HG03103 (cell line): ENCODE measurements at regions not wholly inside any gene's neighbourhood (a gene's known extent, or its start where the extent isn't known, plus 50 kb on each side); places are given as distances from the start of the nearest gene placed in this dataset.

Source experiments
- ATAC-seq: cut with Tn5 transposase; IDR thresholded peaks from one replicate; pipeline ENCODE4 v1.9.1; 2021; ENCODE audit warnings: low read depth; ENCODE audit not compliant: unreplicated experiment

DNA sequence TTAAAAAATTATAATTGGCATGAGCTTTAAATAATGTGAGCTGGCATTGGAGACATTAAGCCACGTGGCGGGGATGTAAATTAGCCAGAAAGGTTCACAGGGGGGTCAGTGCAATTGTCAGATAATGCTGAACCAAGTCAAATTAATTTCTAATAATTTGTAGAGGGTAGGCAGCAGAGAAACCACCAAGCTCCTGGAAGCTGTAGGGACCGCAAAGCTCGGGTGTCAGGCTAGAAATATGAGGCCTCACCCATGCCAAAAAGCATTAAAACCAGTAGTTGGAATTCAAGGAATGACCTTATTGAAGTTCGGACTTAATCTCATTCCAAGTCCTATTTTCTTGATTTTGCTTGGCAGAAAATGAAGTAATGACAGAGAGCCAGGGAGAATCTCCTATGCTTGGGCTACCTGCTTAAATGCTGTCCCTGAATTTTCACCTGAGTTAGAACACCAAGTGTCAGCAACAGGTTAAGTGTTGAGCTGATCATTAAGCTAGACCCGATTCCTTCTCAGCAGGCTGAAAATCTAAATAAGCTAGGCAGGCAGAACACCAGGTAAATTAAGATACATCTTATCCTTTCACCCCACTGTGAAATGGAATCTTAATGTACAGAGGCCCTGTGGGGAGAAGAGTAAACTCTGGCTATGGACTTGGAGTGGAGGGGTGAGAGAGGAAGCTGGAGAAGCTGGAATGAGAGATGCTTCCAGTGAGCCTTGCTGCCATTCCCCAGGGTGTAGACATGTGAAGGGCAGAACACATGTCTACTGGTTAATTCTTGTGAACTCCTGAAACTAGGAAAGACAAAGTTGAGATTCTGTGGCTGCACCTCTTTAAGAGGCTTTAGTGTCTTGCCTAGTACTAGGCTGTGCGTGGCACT, 520.0 kb downstream of the SLC4A3 start:
- no peak for ATAC-seq

- no peak for ATAC-seq
Observed at GRCh38 chr2:220148471-220149248, 521.2 kb downstream of the SLC4A3 start.

- no peak for ATAC-seq
Observed at GRCh38 chr2:220151341-220151740, 523.9 kb downstream of the SLC4A3 start.

DNA sequence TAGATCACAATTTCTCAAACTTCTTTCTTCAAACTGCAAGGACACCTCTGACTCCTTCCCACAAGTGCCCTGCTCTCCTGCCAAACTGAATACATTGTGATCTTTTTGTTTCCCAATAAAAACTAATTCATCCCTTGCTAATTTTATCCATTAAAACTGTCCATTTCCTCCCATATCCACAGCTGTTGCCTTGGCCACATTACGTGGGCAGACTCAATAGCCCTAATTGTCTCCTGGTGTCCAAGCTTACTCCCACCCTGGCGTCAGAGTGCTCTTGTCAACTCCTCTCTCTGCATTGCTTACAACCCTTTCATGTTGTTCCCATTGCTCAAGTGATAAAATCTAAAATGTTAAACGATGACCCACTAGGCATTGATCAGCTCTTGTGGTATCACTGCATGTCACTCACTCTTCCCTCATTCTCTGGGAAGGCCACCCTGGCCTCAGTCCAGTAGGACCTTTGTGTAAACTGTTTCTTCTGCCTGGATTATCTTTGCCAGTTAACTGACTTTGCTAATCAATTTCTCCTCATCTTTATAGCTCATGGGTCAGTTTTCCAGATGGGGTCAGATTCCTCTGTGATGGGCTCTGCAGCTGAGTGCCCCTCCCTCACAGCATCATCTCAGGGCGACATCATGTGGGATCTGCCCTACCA, 525.0 kb downstream of the SLC4A3 start:
- no peak for ATAC-seq

DNA sequence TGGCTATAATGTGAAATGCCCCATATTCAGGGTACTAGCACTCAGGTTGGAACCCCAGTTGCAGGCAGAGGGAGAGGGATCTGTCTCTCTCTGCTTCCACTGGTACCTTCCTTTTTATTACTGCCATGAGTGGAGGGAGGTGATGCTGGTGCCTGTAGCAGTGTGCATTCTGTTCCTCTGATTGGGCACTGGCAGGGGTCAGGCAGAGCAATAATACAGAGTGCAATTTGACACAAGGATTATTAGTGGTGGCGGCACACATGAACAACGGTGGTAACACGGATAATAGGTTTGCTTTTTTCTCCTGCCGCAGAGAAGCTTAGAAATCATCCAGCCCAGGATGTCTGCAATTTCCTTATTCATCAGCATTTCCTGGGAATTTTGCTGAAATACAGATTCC, 525.7 kb downstream of the SLC4A3 start:
- ATAC-seq: no peak

- no peak for ATAC-seq
Observed at GRCh38 chr2:220154304-220154703, 526.9 kb downstream of the SLC4A3 start.

DNA sequence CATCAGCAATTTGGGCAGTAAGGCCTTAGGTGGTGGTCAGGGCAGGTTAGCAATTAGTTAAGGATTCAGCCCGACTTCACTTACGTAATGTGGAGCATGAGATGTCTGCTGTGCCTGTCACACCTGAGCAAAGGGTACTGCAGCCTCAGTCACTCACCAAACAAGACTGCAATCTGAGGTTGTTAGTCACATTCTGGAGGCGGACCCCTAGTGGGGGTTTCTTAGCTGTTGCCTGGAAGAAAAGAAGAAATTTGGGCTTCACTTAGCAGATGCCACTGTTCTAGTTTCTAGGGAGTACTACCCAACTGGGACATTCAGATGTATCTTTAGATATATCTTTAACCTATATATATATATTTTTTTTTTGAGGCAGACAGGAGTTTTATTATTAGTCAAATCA, 529.9 kb downstream of the SLC4A3 start:
- ATAC-seq: no peak

DNA sequence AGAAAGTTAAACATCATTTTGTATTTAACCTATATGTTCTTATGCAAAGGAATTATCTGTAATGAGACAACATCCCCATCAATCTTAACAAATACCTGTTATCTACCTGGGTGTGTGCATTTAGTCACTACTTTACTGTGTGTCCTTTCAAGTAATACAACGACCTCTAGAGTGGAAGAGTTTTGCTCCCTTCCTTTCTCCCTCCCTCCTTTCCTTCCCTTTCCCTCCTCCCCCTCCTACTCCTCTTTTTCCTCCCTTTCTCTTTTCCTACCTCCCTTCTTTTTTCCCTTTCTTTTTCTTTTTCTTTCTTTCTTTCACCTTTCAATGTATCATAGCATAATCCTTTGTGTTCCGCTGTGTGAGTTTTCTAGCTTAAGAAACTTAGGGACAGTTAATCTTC, 532.3 kb downstream of the SLC4A3 start:
- ATAC-seq: no peak

DNA sequence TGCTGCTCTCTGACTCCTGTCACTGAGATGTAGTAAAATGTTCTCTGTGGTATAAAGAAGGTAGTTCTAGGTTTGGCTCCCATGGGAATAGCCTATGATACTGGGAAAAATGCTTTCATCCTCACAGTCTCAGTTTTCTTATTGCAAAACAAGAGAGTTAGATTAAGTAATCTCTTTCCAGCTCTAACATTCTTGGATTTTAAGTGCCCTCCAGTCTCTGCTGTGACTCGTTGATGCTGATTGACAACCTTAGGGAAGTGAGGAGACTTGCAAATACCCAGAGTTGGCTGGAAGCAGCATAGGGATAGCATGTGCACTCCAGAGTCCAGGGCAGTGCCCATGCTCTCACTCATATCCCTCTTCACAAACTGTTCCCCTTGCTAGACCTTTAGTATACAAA, 534.9 kb downstream of the SLC4A3 start:
- no peak for ATAC-seq

DNA sequence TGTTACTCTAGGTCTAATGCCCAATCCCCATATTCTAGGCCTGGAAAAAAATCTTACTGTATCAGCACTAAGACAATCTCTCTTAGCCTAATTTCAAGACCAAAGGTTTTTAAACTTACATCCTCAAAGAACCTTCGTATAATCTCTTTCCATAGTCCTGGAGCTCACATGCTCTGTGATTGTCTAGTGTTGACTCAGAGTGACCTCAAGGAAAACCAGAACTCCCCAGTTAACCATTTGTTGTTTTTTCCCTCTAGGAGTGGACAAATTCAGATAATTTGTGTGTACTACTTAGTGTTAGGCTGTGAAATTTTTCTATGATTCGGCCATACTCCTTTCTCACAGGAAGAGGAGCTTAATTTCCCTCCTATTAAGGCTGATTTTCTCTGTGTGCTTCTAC, 536.1 kb downstream of the SLC4A3 start:
- ATAC-seq: no peak

GRCh38 chr2:220165401-220165800, 538.0 kb downstream of the SLC4A3 start:
- ATAC-seq: no peak

- no peak for ATAC-seq
Observed at GRCh38 chr2:220166616-220167015, 539.2 kb downstream of the SLC4A3 start.

DNA sequence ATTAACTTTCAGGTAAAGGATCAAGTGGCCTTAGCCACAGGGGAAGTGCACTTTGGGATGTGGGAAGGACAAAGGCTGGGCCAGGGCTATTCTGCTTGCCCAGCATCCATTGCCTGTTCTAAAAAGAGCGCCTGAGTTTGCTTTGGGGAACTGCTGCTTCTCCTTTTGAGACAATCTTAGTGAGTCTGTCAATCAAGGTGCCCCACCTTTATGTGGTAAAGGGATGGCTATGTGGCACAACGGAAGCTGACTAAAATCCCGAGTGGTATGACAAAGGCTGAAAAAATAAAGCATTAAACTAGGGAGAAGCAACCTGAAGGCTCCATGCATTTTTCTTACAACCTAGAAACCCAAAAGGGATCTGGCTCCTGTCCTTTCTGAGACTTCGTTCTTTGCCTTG, 540.5 kb downstream of the SLC4A3 start:
- ATAC-seq: no peak

DNA sequence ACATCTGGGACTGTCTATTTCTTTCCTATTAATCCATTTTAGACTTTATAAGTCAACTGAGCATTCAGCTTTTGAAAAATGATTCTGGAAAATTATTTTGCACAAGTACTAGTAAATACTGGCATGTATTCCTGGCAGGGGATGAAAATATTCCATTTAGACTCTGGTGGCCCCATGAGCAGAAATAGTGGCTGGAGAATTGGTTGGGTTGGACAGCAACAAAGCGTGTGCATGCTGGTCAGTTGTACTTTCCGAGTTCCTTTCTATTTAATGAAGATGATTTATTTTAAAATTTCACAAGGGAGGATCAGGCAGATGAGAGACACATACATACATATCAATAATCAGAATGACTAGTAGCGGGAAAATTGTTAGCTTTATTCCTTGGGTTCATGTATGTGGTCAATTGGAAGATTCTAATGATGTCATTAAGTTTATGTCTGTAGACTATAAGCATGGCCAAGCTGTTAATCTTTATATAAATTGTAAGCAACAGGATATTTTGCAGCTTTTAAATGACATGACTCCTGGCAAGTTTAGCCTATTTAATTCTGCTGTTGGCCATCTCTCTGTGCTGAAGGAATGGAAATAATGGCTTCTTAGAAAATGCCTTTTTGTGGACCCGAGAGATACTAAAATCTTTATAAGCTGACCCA, 541.6 kb downstream of the SLC4A3 start:
- no peak for ATAC-seq

GRCh38 chr2:220174826-220175225, 547.4 kb downstream of the SLC4A3 start:
- no peak for ATAC-seq

- no peak for ATAC-seq
Observed at GRCh38 chr2:220175967-220176366, 548.5 kb downstream of the SLC4A3 start.

DNA sequence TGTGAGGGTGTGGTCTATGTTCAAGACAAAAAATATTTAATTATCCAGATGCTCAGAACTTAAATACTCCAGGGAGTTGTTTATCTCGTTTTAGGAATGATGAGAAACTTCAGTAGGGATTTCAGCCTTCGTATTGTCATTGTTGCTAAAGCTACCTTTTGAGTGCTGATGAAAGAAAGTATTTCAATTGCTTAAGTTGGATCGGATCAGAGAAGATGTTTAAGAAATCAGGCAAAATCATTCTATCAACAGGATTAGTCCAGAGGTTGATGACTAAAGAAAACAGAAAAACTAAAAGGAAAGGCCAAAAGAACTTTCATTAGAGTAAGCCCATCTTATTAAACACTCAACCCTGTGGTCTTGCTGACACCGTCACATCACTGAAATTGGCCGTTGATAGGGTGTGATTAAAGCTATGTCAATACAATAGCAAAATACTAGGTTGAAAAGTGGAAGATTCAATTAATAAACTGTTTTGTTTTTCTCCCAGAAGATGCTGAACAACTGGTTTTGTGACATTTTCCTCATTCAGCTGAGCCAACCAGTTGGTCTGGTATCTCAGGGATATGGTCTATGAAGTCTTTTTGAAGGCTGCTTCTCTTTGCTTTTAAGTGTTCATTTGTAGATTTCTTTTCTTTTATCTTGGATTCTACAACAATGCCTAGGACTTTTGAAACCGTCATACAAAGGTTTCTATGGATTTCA, 551.7 kb downstream of the SLC4A3 start:
- ATAC-seq: no peak

DNA sequence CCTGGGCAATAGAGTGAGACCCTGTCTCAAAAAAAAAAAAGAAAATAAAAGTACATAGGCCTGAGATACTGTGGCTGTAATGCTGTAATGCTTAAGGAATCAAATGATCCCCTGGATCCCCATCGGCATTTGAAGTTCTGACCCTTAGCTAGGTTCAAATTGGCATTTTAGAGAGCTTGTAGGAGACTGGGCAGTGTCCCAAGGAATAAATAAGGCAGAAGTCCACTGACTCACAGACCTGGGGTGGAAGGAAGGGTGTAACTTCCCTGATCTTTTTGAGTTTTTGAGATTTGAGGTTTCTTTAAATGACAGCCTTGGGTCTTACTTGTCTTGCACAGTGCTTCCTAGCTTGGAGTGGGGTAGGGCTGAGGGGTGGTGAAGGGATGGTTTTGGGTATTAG, 553.7 kb downstream of the SLC4A3 start:
- no peak for ATAC-seq

GRCh38 chr2:220182790-220183189, 555.4 kb downstream of the SLC4A3 start:
- ATAC-seq: no peak

DNA sequence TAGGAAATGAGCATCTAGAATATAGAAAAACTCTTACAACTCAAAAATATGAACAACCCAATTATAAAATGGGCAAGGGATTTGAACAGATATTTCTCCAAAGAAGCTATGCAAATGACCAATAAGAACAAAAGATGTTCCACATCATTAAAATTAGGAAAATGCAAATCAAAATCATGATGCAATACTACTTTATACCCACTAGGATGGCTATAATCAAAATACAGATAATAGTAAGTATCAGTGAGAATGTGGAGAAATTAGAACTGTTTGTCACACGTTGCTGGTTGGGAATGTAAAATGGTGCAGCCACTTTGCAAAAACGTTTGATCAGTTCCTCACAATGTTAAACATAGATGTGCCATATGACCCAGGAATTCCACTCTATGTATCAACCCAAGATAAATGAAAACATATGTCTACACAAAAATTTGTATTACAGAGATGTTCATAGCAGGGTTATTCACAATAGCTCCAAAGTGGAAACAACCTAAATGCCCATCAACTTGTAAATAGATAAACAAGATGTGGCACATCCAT, 558.4 kb downstream of the SLC4A3 start:
- ATAC-seq: no peak
